GM23338 (cell line): ENCODE measurements at regions not wholly inside any gene's neighbourhood (a gene's known extent, or its start where the extent isn't known, plus 50 kb on each side); places are given as distances from the start of the nearest gene placed in this dataset.

Experiments used
- EZH2 ChIP-seq: fragments of 200-600 bp; sonication (generic); IDR thresholded peaks from one replicate; pipeline ENCODE4 v1.8.0; 2017; ENCODE audit warnings: antibody characterized with exemption, mild to moderate bottlenecking, low read depth; ENCODE audit not compliant: unreplicated experiment
- EZH2phosphoT487 ChIP-seq: fragments of 200-600 bp; sonication (generic); IDR thresholded peaks from one replicate; pipeline ENCODE4 v1.8.1; 2018; ENCODE audit warnings: antibody characterized with exemption; ENCODE audit not compliant: unreplicated experiment
- JUNB ChIP-seq: IDR thresholded peaks from one replicate; pipeline ENCODE4 v1.6.1; 2016; ENCODE audit warnings: antibody characterized with exemption; ENCODE audit not compliant: unreplicated experiment
- POLR2AphosphoS5 ChIP-seq: IDR thresholded peaks from 2 replicates; pipeline ENCODE4 v1.6.1; 2016; ENCODE audit warnings: antibody characterized with exemption, low read depth
- REST ChIP-seq: IDR thresholded peaks from one replicate; pipeline ENCODE4 v1.6.1; 2018; ENCODE audit warnings: antibody characterized with exemption; ENCODE audit not compliant: unreplicated experiment
- STAT1 ChIP-seq: IDR thresholded peaks from one replicate; pipeline ENCODE4 v1.6.1; 2016; ENCODE audit warnings: antibody characterized with exemption; ENCODE audit not compliant: unreplicated experiment
- ZNF114 ChIP-seq: fragments of 250-450 bp; sonication (Bioruptor Pico); IDR thresholded peaks from 2 replicates; pipeline ENCODE4 v1.5.0; 2020; ENCODE audit warnings: mild to moderate bottlenecking, moderate library complexity
- TF ChIP-seq, protein P1 (sequence below), 2 experiments: fragments of 200-600 bp in 1 of 2; sonication (generic) in 1 of 2; conservative IDR thresholded peaks; 2 replicates each; pipeline versions ENCODE4 v1.5.1 to v1.6.1; 2016 to 2017; ENCODE audit warnings: antibody characterized with exemption in 2 of 2, low read depth in 2 of 2, mild to moderate bottlenecking in 2 of 2, moderate library complexity in 1 of 2
- TF ChIP-seq, protein P2 (sequence below): IDR thresholded peaks from 2 replicates; pipeline ENCODE4 v1.6.1; 2016; ENCODE audit warnings: antibody characterized with exemption

DNA sequence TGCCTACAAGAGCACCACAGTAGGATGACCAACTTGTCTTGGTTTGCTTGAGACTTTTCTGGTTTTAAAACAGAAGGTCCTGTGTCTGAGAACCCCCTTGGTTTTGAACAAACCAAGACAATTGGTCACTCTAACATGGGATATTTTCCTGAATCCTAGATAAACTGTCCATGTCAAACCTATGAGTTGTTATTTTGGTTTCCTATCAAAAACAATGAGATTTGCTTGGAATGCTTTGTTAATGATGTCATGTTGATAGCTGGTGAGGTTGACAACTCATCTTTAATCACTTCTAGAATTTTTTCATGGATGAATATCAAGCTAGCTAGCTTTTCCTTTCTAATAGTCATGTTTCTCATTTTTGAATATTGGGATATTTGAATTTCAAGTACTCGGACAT is 518.3 kb upstream of the ARX start:
- TF ChIP-seq REST (no peak), POLR2AphosphoS5 (no peak), EZH2 (no peak), EZH2phosphoT487 (no peak), STAT1 (no peak), ZNF114 (CRISPR knock-in tag) (no peak), JUNB (no peak)
- TF ChIP-seq, protein P1, sequence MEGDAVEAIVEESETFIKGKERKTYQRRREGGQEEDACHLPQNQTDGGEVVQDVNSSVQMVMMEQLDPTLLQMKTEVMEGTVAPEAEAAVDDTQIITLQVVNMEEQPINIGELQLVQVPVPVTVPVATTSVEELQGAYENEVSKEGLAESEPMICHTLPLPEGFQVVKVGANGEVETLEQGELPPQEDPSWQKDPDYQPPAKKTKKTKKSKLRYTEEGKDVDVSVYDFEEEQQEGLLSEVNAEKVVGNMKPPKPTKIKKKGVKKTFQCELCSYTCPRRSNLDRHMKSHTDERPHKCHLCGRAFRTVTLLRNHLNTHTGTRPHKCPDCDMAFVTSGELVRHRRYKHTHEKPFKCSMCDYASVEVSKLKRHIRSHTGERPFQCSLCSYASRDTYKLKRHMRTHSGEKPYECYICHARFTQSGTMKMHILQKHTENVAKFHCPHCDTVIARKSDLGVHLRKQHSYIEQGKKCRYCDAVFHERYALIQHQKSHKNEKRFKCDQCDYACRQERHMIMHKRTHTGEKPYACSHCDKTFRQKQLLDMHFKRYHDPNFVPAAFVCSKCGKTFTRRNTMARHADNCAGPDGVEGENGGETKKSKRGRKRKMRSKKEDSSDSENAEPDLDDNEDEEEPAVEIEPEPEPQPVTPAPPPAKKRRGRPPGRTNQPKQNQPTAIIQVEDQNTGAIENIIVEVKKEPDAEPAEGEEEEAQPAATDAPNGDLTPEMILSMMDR (conservative IDR thresholded peaks at IDR 0.05; ENCODE audit: low read depth in 2 of 2), result no peak
- TF ChIP-seq, protein P2, sequence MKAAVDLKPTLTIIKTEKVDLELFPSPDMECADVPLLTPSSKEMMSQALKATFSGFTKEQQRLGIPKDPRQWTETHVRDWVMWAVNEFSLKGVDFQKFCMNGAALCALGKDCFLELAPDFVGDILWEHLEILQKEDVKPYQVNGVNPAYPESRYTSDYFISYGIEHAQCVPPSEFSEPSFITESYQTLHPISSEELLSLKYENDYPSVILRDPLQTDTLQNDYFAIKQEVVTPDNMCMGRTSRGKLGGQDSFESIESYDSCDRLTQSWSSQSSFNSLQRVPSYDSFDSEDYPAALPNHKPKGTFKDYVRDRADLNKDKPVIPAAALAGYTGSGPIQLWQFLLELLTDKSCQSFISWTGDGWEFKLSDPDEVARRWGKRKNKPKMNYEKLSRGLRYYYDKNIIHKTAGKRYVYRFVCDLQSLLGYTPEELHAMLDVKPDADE, result no peak
